ENCODE measurements at regions not wholly inside any gene's neighbourhood (a gene's known extent, or its start where the extent isn't known, plus 50 kb on each side); places are given as distances from the start of the nearest gene placed in this dataset.

DNA sequence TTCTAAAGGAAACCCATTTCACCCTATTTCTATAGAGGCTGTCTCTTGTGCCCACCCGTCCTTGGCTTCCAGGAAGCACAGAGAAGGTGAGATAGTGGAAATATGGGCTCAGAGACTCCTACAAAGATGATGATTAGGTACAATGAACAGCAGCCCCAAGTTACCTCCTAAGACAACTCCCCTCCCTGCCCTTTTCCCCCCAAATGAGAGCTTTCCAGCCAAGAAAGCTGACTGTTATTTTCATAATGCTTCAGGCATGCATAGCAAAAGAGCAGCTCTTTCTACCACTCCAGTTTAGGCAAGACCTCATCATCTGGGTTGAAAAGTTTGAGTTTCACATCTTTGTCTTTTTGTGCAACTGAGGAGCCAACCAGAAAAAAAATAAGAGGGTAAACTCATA, 248.8 kb upstream of the ADAMTS9 start:
- TF ChIP-seq, protein P1, sequence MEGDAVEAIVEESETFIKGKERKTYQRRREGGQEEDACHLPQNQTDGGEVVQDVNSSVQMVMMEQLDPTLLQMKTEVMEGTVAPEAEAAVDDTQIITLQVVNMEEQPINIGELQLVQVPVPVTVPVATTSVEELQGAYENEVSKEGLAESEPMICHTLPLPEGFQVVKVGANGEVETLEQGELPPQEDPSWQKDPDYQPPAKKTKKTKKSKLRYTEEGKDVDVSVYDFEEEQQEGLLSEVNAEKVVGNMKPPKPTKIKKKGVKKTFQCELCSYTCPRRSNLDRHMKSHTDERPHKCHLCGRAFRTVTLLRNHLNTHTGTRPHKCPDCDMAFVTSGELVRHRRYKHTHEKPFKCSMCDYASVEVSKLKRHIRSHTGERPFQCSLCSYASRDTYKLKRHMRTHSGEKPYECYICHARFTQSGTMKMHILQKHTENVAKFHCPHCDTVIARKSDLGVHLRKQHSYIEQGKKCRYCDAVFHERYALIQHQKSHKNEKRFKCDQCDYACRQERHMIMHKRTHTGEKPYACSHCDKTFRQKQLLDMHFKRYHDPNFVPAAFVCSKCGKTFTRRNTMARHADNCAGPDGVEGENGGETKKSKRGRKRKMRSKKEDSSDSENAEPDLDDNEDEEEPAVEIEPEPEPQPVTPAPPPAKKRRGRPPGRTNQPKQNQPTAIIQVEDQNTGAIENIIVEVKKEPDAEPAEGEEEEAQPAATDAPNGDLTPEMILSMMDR (IDR thresholded peaks at IDR 0.05), result no peak
- no peak for TF ChIP-seq POLR2AphosphoS5 (IDR thresholded peaks at IDR 0.05; ENCODE audit: low read depth, low read length)
- no peak for TF ChIP-seq FOXM1 (IDR thresholded peaks at IDR 0.05; ENCODE audit: low read depth)
